Cardiac fibroblast (primary cell): ENCODE measurements at regions not wholly inside any gene's neighbourhood (a gene's known extent, or its start where the extent isn't known, plus 50 kb on each side); places are given as distances from the start of the nearest gene placed in this dataset.
"Not testable (repeated sequence)": the region's sequence is repeated elsewhere in the genome, so short reads cannot be mapped to it uniquely, and the experiment has no call there.

Experiments
- DNase-seq, 2 donors: peaks; one replicate each; pipeline versions ENCODE4 v3.0.0 to v3.0.0-alpha.2; 2010; ENCODE audit warnings: low read depth in 2 of 2
- H3K4me3 ChIP-seq, 2 donors: replicated peaks in 1 of 2; 1 replicate in 1 of 2; 2 replicates in 1 of 2; pipeline ENCODE4 v1.5.1; 2011; ENCODE audit warnings: low read depth in 2 of 2, low read length in 2 of 2, mild to moderate bottlenecking in 2 of 2, moderate library complexity in 1 of 2
- TF ChIP-seq, protein P1 (sequence below): IDR thresholded peaks from one replicate; pipeline ENCODE4 v1.5.1; 2011; ENCODE audit warnings: low read depth, mild to moderate bottlenecking, low read length, inconsistent platforms

DNA sequence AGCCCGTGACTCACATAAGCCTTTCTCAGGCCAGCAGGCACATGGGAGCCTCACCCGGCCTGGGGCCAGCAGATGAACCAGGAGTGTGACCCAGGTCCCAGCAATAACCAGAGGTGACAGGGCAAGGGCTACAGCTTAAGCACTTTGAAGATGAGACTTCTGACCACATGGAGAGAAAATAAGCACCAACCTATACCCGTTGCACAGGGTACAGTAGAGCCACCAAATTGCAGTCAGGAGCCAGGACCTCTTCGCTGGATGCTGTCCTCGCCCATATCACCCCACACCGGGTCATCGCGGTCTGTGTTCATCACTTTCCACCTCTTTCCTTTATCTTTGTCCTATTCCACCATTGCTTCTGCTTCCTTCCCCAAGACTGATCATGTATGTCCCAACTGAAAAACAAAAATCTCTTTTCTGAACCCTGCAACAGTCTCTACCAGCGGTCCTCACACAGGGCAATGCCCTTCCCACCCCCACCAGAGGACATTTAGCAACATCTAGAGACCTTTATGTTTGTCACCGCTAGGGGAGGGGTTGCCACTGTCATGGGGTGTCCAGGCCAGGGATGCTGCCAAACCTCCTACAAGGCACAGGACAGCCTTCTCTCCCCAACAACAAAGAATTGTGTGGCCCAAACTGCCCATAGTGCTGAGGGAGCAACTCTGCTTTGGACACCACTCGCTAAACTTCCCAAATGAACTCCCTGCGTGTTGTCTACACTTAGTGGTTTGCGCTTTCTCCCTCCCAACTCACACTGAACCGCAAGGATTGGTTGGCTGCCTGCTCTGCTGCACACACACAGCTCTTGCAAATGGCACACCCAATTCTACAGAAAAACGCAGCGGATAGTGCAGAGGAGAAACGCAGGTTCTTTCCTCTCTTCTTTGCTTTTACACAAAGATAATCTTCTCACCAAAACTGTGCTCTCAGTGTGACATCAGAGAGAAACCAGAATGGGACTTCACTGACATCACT lies 219.4 kb upstream of the FRG1 start:
- peak in 1 of 2 donors; percentile 3 for DNase-seq
- peak overlapping the region in 1 of 2 donors; percentile 22 for H3K4me3 ChIP-seq

DNA sequence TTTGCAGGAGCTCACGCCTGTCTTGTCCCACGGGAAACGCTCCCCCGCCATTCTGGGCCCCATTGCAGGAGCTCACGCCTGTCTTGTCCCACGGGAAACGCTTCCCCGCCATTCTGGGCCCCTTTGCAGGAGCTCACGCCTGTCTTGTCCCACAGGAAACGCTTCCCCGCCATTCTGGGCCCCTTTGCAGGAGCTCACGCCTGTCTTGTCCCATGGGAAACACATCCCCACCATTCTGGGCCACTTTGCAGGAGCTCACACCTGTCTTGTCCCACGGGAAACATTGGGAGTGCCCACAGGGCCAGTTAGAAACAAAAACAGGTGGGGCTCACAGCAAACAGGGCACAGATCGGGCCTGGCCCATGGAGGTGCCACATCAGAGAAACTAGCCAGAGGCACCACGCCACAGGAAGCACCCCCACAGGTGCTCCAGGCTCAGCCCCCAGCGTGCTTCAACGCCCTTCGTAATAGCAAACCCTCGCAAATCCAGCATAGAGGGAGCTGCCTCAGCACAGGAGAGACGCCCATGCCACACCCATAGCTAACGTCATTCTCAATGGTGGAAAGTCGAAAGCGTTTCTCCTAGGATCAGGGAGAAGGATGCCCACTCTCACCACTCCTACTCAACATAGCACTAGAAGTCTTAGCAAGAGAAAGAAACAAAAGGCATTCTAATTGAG lies 218.2 kb upstream of the FRG1 start:
- H3K4me3 ChIP-seq = not testable (repeated sequence)
- DNase-seq = peak in 1 of 2 donors; percentile 81

DNA sequence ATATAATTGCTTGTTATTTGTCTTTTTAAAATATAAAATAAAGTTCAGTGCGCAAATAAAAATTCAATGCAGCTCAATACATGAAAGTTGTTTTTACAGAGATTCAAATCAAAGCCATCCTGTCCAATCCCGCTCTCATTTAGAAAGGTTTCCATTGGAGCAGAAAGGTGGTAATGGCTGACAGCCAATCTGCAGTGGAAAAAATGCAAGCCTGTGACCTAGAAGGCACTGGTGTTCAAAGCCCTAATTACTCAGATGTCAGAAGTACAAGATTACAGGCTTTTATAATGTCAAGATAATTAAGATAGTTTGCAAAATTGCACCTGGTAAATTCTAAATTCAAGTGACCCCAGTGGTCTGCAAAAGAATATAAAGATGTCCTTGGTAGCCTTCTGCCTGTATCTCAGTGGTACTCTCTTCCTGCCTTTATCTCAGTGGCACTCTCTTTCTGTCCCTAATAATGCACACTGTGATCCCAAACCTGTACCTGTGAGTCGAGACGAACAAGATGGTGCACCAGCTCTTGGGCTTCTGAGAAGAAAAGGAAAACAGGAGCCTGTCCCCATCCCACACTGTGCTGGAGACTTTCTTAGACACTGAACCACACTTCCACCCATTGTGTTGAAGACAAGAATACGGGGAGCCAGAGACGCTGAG lies 212.6 kb upstream of the FRG1 start:
- DNase-seq, H3K4me3 ChIP-seq: not testable (repeated sequence)

DNA sequence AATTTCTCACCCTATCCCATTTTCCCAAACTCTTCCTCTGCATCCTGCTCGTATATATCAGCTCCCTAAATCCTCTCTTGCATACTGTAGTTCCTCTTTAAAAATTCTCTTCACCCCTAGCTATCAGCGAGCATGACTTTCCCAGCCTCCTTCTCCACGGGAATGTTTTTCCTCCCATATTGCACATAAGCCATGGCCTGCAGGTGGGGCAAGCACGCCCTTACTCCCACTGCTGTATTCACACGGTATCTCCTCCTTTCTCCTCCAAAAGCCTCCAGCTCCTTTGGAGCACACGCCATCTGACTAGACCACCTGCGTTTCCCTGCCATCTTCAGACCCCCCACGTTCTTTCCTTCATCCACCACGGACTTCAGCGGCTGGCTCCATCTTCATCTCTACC lies 208.7 kb upstream of the FRG1 start:
- not testable (repeated sequence) for H3K4me3 ChIP-seq, DNase-seq

DNA sequence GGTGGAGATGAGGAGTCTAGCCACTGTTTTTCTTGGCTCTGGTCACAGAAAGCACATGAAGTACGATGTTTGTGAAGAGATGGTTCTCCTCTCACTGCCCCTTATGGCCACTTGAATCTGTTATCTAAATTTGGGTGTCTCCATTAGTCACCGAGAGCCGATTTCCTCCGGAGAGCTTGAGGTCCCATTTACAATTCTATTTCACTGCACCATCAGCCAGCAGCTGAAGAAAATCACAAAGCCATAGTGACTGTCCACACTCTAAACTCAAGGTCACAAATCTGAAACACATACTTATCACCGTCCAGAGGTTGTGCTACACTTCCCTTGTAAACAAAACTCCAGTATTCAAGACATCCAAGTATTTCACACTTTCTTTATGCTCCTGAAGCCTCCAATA lies 207.2 kb upstream of the FRG1 start:
- not testable (repeated sequence) for DNase-seq, H3K4me3 ChIP-seq

DNA sequence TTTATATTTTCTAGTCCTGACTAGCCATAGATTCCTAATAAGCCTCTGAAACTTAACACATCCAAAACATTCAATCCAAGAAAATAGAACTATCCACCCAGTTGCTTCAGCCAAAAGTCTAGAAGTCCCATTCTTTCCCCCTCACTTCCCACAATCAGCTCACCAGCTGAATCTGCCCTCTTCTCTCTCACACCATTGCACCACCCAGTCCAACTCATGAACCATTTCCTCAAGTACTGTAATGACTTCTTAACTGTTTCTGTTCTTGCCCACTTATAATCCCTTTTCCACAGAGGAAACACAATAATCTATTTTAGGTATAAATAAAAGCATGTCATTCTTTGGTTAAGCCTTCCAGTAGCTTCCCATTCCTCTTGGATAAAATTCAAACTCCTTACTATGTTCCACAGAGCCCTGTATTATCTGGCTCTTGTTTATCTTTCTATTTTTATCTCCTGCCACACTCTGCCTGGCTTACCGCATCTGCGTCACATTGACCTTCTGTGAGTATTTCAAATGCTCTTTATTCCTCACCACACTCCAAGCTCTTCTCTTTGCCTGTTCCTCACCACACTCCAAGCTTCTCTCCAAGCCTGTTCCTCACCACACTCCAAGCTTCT lies 205.9 kb upstream of the FRG1 start:
- not testable (repeated sequence) for DNase-seq

DNA sequence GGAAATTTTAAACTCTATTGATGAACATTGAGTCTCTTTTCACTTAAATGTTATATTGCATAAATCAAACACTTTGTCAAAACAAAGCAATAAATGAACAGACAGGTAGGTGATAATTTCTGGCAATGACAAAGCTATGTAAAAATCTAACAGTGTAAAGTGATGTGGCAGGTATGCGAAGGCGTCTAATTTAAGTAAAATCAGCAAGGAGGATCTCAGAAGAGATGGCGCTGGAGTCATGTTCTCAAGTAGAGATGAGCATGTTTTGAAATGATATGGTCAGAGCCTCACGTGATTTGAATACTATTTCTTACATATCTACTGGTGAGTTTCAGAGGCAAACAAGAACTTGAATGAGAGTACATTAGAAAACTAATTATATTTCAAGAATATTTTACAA lies 204.0 kb upstream of the FRG1 start:
- H3K4me3 ChIP-seq, DNase-seq: not testable (repeated sequence)

More for the DNA sequence above, 205.9 kb upstream of the FRG1 start:
- not testable (repeated sequence) for H3K4me3 ChIP-seq

DNA sequence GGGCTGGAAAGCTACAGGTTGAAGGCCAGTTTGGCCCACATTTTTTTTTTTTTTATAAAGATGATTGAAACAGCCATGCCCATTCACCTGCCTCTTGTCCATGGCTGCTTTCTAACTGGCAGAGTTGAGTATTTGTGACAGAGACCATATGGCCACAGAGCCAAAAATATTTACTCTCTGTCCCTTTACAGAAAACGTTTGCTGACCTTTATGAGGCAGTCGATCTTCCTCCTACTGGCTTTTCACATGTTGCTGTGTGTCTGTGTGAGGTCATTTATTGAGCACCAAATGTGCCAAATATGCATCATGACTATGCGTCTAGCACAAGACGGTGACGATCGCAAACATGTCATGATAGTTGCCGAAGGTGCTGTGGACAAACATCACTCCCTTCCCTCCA lies 200.6 kb upstream of the FRG1 start:
- not testable (repeated sequence) for DNase-seq, H3K4me3 ChIP-seq

DNA sequence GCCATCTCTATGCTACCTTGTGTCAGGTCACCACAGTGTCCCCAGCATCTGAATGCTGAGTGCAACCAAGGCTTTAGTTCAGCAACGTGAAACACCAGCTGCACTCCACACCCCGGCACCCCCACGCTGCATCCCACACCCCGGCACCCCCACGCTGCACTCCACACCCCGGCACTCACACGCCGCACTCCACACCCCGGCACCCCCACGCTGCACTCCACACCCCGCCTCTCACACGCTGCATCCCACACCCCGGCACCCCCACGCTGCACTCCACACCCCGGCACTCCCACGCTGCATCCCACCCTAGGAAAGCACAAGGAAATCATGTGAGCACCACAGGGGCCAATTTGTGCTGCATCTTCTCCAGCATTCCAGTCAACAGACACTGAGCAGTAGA lies 199.8 kb upstream of the FRG1 start:
- DNase-seq = no peak
- TF ChIP-seq, protein P1, sequence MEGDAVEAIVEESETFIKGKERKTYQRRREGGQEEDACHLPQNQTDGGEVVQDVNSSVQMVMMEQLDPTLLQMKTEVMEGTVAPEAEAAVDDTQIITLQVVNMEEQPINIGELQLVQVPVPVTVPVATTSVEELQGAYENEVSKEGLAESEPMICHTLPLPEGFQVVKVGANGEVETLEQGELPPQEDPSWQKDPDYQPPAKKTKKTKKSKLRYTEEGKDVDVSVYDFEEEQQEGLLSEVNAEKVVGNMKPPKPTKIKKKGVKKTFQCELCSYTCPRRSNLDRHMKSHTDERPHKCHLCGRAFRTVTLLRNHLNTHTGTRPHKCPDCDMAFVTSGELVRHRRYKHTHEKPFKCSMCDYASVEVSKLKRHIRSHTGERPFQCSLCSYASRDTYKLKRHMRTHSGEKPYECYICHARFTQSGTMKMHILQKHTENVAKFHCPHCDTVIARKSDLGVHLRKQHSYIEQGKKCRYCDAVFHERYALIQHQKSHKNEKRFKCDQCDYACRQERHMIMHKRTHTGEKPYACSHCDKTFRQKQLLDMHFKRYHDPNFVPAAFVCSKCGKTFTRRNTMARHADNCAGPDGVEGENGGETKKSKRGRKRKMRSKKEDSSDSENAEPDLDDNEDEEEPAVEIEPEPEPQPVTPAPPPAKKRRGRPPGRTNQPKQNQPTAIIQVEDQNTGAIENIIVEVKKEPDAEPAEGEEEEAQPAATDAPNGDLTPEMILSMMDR = no peak
- H3K4me3 ChIP-seq = no peak overlapping the region

DNA sequence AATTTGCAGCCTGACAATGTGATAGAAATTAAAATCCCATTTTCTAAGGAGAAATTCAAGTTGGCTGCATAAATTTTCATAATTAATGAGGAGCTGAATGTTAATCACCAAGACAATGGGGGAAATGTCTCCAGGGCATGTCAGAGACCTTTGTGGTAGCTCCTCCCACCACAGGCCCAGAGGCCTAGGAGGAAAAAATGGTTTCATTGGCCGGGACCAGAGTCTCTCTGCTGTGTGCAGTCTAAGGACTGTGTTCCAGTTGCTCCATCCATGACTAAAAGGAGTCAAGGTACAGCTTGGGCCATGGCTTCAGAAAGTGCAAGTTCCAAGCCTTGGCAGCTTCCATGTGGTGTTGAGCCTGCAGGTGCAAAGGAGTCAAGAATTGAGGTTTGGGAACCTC lies 187.6 kb upstream of the FRG1 start:
- DNase-seq, H3K4me3 ChIP-seq: not testable (repeated sequence)

DNA sequence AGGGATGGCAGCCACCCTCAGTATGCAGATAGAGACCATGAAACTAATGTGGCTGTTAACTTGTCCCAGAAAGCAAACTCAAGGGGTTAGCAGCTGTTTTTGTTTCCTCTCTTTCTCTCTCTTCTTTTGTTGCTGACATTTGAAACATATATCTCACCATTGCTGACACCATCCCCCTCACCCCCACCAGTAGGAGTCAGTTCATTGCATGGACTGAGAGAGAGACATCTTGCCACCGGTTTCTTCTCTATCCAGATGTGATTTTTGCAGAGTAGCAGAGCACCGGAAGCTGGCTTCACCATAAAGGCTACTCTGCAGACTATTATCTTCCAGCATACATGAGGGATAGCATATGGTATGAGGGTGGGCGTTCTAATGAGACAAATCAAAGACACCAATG lies 177.1 kb upstream of the FRG1 start:
- H3K4me3 ChIP-seq = no peak overlapping the region
- TF ChIP-seq, protein P1 = no peak
- no peak for DNase-seq
